SK-N-MC (cell line): ENCODE measurements at regions not wholly inside any gene's neighbourhood (a gene's known extent, or its start where the extent isn't known, plus 50 kb on each side); places are given as distances from the start of the nearest gene placed in this dataset.

Experiments used
- EZH2 ChIP-seq: fragments of 200-600 bp; sonication (generic); IDR thresholded peaks from one replicate; pipeline ENCODE4 v1.6.1; 2017; ENCODE audit warnings: antibody characterized with exemption
- POLR2AphosphoS5 ChIP-seq: IDR thresholded peaks from 2 replicates; pipeline ENCODE4 v1.6.1; 2012; ENCODE audit warnings: mild to moderate bottlenecking, low read depth, low read length, borderline replicate concordance

GRCh38 chrX:42023122-42023521 lies 99.8 kb upstream of the CASK start:
- TF ChIP-seq POLR2AphosphoS5: no peak
- no peak for TF ChIP-seq EZH2
